HL-60 (cell line): ENCODE measurements at regions not wholly inside any gene's neighbourhood (a gene's known extent, or its start where the extent isn't known, plus 50 kb on each side); places are given as distances from the start of the nearest gene placed in this dataset.

Source experiments
- DNase-seq, 2 experiments: peaks; one replicate each; pipeline ENCODE4 v3.0.0-alpha.2; 2010 to 2020; ENCODE audit warnings: low read depth in 1 of 2, low spot score in 1 of 2
- H3K27ac ChIP-seq: fragments of 250-450 bp; sonication (Bioruptor Pico); replicated peaks from 2 replicates; pipeline ENCODE4 v1.5.1; 2020; ENCODE audit warnings: mild to moderate bottlenecking, moderate library complexity
- H3K27me3 ChIP-seq: fragments of 250-450 bp; sonication (Bioruptor Pico); 2 replicates; pipeline ENCODE4 v1.5.1; 2021; ENCODE audit warnings: mild to moderate bottlenecking, moderate library complexity; ENCODE audit not compliant: insufficient read depth, poor library complexity, severe bottlenecking
- H3K4me3 ChIP-seq: replicated peaks from 2 replicates; pipeline ENCODE4 v1.5.1; 2011; ENCODE audit warnings: mild to moderate bottlenecking, control low read depth, low read length; ENCODE audit not compliant: insufficient read depth
- CTCF ChIP-seq: IDR thresholded peaks from one replicate; pipeline ENCODE4 v1.5.1; 2011; ENCODE audit warnings: low read length, control low read depth, inconsistent platforms; ENCODE audit not compliant: insufficient read depth
- GABPA ChIP-seq: IDR thresholded peaks from 2 replicates; pipeline ENCODE4 v1.6.1; 2012; ENCODE audit warnings: low read depth
- POLR2AphosphoS5 ChIP-seq: IDR thresholded peaks from 2 replicates; pipeline ENCODE4 v1.6.1; 2012; ENCODE audit warnings: low read depth
- REST ChIP-seq: IDR thresholded peaks from 2 replicates; pipeline ENCODE4 v1.6.1; 2012; ENCODE audit warnings: low read depth; ENCODE audit not compliant: insufficient replicate concordance
- SPI1 ChIP-seq: IDR thresholded peaks from 2 replicates; pipeline ENCODE4 v1.6.1; 2012; ENCODE audit warnings: low read depth, mild to moderate bottlenecking, borderline replicate concordance

- no peak overlapping the region for H3K27ac ChIP-seq
- H3K4me3 ChIP-seq = no peak overlapping the region
- no peaks in the 10 kb centered on the region for H3K27me3 ChIP-seq
- TF ChIP-seq CTCF = no peak
- peak; percentile 93 for TF ChIP-seq REST
- DNase-seq = no peak
These were observed 993.5 kb downstream of the CDH8 start for GRCh38 chr16:61042737-61043136.

GRCh38 chr16:61030616-61031015 lies 1005.6 kb downstream of the CDH8 start:
- no peak overlapping the region for H3K27ac ChIP-seq
- DNase-seq = no peak
- H3K4me3 ChIP-seq = no peak overlapping the region
- H3K27me3 ChIP-seq = no peaks in the 10 kb centered on the region
- TF ChIP-seq SPI1 = no peak
- no peak for TF ChIP-seq POLR2AphosphoS5
- TF ChIP-seq REST = no peak
- no peak for TF ChIP-seq CTCF
- no peak for TF ChIP-seq GABPA

GRCh38 chr16:61024180-61024900 lies 1011.9 kb downstream of the CDH8 start:
- Histone ChIP-seq H3K4me3 (no peak overlapping the region), H3K27me3 (no peaks in the 10 kb centered on the region), H3K27ac (no peak overlapping the region)
- no peak for DNase-seq
- TF ChIP-seq REST = no peak
- no peak for TF ChIP-seq CTCF
